ENCODE measurements at regions not wholly inside any gene's neighbourhood (a gene's known extent, or its start where the extent isn't known, plus 50 kb on each side); places are given as distances from the start of the nearest gene placed in this dataset.

DNA sequence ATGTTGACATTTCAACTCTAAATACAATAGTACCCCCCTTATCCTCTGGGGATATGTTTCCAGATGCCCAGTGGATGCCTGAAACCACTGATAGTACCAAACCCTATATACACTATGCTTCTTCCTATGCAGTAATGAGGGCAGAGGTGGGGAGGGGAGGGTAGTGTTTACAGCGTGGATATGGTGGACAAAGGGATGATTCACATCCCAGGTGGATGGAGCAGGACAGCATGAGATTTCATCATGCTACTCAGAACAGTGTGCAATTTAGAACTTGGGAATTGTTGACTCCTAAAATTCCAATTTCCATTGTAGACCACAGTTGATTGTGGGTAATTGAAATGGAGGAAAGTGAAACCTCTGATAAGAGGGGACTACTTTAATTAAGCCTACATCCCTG is 75.4 kb downstream of the TSN start:
- H3K9me3 ChIP-seq (ENCODE audit: control insufficient read depth in 2 of 3, insufficient read depth in 1 of 3, low read length in 3 of 3): no peaks in the 10 kb centered on the region
- TF ChIP-seq, protein P1, sequence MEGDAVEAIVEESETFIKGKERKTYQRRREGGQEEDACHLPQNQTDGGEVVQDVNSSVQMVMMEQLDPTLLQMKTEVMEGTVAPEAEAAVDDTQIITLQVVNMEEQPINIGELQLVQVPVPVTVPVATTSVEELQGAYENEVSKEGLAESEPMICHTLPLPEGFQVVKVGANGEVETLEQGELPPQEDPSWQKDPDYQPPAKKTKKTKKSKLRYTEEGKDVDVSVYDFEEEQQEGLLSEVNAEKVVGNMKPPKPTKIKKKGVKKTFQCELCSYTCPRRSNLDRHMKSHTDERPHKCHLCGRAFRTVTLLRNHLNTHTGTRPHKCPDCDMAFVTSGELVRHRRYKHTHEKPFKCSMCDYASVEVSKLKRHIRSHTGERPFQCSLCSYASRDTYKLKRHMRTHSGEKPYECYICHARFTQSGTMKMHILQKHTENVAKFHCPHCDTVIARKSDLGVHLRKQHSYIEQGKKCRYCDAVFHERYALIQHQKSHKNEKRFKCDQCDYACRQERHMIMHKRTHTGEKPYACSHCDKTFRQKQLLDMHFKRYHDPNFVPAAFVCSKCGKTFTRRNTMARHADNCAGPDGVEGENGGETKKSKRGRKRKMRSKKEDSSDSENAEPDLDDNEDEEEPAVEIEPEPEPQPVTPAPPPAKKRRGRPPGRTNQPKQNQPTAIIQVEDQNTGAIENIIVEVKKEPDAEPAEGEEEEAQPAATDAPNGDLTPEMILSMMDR (IDR thresholded peaks at IDR 0.05; ENCODE audit: borderline replicate concordance, extremely low read depth, insufficient read depth): no peak
- H3K4me3 ChIP-seq (ENCODE audit: low read length in 3 of 3): no peak overlapping the region
- DNase-seq (no peak), FAIRE-seq (no peak)
- no peak overlapping the region for H3K9ac ChIP-seq (ENCODE audit: low read length in 3 of 3)
- H3K27ac ChIP-seq (ENCODE audit: low read depth in 2 of 2, low read length in 2 of 2): no peak overlapping the region
- no peaks in the 10 kb centered on the region for H3K36me3 ChIP-seq (ENCODE audit: control insufficient read depth in 2 of 3, insufficient read depth in 3 of 3, low read length in 3 of 3)
- H3K4me1 ChIP-seq (ENCODE audit: control insufficient read depth in 2 of 3, insufficient read depth in 2 of 3, low read depth in 1 of 3, low read length in 3 of 3): no peaks in the 10 kb centered on the region
- intact Hi-C loops (cut with DNase I): no loop called here
- H3K27me3 ChIP-seq (ENCODE audit: control insufficient read depth, insufficient read depth, low read length): no peaks in the 10 kb centered on the region

DNA sequence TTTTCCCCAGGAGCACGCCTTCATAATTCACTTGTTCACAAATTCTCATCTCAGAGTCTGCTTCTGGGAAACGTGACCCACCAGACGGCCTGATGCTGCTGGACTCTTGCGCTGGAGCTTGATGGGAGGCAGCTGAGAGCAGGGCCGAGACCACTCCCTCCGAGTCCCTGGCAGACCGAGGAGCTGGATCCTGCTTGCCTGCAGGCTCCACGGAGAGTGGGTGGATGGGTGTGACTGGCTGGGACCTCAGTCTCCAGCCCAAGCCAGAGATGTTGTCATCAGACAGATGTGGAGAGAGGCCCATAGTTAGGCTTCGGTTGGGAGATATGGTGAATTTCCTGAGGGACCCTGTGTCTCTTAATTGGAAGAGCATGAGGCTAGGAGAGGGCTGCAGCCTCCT is 76.4 kb downstream of the TSN start:
- Histone ChIP-seq H3K9me3 (ENCODE audit: control insufficient read depth in 2 of 3, insufficient read depth in 1 of 3, low read length in 3 of 3) (no peaks in the 10 kb centered on the region), H3K36me3 (ENCODE audit: control insufficient read depth in 2 of 3, insufficient read depth in 3 of 3, low read length in 3 of 3) (no peaks in the 10 kb centered on the region), H3K27me3 (ENCODE audit: control insufficient read depth, insufficient read depth, low read length) (no peaks in the 10 kb centered on the region), H3K4me1 (ENCODE audit: control insufficient read depth in 2 of 3, insufficient read depth in 2 of 3, low read depth in 1 of 3, low read length in 3 of 3) (no peaks in the 10 kb centered on the region), H3K9ac (ENCODE audit: low read length in 3 of 3) (no peak overlapping the region), H3K4me3 (ENCODE audit: low read length in 3 of 3) (no peak overlapping the region), H3K27ac (ENCODE audit: low read depth in 2 of 2, low read length in 2 of 2) (no peak overlapping the region)
- TF ChIP-seq, protein P1 (IDR thresholded peaks at IDR 0.05; ENCODE audit: borderline replicate concordance, extremely low read depth, insufficient read depth): no peak
- DNase-seq (no peak), FAIRE-seq (no peak)
- intact Hi-C loops (cut with DNase I): no loop called here

DNA sequence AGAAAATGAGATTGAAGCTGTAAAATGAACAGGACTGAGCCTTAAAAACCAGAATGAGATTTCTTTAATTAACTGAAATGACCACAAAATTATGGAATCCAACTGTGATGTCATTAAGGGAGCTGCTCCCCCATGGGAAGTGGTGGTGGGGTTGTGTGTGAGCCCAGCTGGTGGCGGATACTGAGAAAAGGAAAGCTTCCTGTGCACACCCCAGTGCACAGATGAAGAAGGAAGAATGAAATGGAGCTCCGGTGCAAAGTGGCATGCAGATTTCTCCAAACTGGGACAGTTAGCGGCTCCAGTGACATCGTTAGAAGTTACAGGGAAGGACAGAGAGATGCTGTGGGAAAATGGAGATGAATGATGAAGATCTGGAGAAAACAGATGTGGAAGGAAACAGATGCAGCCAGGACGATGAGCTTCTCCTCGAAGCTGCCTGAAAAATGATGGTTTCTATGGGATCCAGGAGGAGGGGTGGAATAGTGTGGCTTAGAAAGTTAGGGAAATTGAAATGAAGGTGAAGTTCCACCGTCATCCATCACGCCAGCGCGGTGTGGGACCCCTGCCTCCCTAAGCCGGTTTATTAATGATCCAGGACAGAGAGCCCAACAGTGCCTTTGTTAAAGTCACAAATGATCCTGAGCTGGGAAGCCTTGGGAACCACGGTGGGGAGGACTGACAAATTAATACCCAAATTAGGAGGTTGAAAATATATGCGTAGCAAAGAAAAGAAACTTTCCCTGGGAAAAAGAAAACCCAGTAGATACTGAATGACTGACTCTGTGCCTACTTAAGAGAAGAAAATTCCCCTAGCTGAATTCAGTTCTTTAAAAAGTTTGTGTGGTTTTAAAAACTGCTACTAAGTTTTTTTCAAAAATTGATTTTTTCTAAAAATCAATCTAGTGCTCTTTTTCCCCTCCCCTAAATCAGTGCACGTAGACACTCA is 77.2 kb downstream of the TSN start:
- FAIRE-seq (no peak), DNase-seq (no peak)
- no peaks in the 10 kb centered on the region for H3K27me3 ChIP-seq (ENCODE audit: control insufficient read depth, insufficient read depth, low read length)
- TF ChIP-seq, protein P1 (IDR thresholded peaks at IDR 0.05; ENCODE audit: borderline replicate concordance, extremely low read depth, insufficient read depth): no peak
- no peaks in the 10 kb centered on the region for H3K4me1 ChIP-seq (ENCODE audit: control insufficient read depth in 2 of 3, insufficient read depth in 2 of 3, low read depth in 1 of 3, low read length in 3 of 3)
- H3K9me3 ChIP-seq (ENCODE audit: control insufficient read depth in 2 of 3, insufficient read depth in 1 of 3, low read length in 3 of 3): no peaks in the 10 kb centered on the region
- H3K9ac ChIP-seq (ENCODE audit: low read length in 3 of 3): no peak overlapping the region
- H3K4me3 ChIP-seq (ENCODE audit: low read length in 3 of 3): no peak overlapping the region
- H3K27ac ChIP-seq (ENCODE audit: low read depth in 2 of 2, low read length in 2 of 2): no peak overlapping the region
- intact Hi-C loops (cut with DNase I): no loop called here
- H3K36me3 ChIP-seq (ENCODE audit: control insufficient read depth in 2 of 3, insufficient read depth in 3 of 3, low read length in 3 of 3): no peaks in the 10 kb centered on the region
